ENCODE measurements at regions not wholly inside any gene's neighbourhood (a gene's known extent, or its start where the extent isn't known, plus 50 kb on each side); places are given as distances from the start of the nearest gene placed in this dataset.

DNA sequence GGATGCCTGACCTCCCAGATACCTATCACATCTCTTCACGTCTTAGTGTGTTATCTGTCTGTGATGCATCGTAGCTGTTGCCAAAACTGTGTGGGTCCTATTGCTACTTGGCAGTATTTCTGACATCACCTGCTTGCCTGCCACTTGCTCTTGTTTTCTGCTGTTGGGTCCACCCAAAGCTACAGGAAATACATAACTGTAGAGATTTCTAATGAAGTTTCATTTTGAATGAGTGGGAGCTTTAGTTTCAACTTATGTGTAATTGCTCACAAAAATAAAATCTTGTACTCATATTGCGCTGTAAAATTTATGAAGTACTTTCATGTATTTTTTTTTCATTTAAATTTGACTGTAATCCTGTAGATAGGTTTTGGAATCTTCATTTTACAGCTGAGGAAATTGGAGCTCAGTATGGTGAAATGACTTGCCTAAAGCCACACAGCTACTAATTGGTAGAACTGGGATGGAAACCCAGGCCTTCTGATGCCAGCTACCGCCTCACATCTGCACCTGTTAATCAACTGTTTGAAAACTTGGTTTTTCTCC is 113.6 kb upstream of the MAN1A1 start:
- CTCF ChIA-PET (ENCODE audit: partially characterized antibody) = no interaction called here
- no peak overlapping the region for H3K4me2 ChIP-seq (ENCODE audit: insufficient read depth in 1 of 2, low read depth in 2 of 2, low read length in 2 of 2)
- WGBS, 2 experiments (ENCODE audit: extremely low coverage in 1 of 2, insufficient coverage in 1 of 2, insufficient read length in 1 of 2, insufficient replicate concordance in 2 of 2, low coverage in 1 of 2, low lambda C conversion rate in 2 of 2, missing lambda C conversion rate in 1 of 2) = 90% methylated on average over 4 of the region's 4 CpGs; no CpG with 5 or more reads in 1 of the 2 experiments
- TF ChIP-seq ASH2L (IDR thresholded peaks at IDR 0.05; ENCODE audit: low read length) (no peak), TBP (IDR thresholded peaks at IDR 0.05; ENCODE audit: low read depth, low read length) (no peak)

More for the DNA sequence above, 113.6 kb upstream of the MAN1A1 start:
- DNase-seq (ENCODE audit: low read depth in 1 of 2, low spot score in 2 of 2) (no peak), FAIRE-seq (no peak)
- Histone ChIP-seq H3K27ac (ENCODE audit: low read depth, low read length) (no peak overlapping the region), H3K4ac (replicated peaks; ENCODE audit: insufficient read length, low read depth, low read length) (no peak overlapping the region), H3K23ac (ENCODE audit: insufficient read length) (no peak overlapping the region), H4K5ac (ENCODE audit: insufficient read length, low read depth, low read length) (no peak overlapping the region), H3K4me3 (ENCODE audit: extremely low read depth in 1 of 4, insufficient read depth in 2 of 4, low read depth in 3 of 4, low read length in 4 of 4) (no peak overlapping the region), H3K36me3 (ENCODE audit: control insufficient read depth in 2 of 4, insufficient read depth in 4 of 4, low read length in 3 of 4) (no peaks in the 10 kb centered on the region), H2AK5ac (ENCODE audit: low read depth, low read length) (no peak overlapping the region), H2AFZ (ENCODE audit: low read length) (no peak overlapping the region), H2BK15ac (ENCODE audit: low read length) (no peak overlapping the region), H2BK5ac (ENCODE audit: low read depth, low read length) (no peak overlapping the region), H4K8ac (ENCODE audit: extremely low read depth, insufficient read depth, low read length) (no peak overlapping the region), H2BK20ac (ENCODE audit: low read length) (no peak overlapping the region), H3K4me1 (replicated peaks in 1 of 4; ENCODE audit: control insufficient read depth in 3 of 4, insufficient read depth in 4 of 4, low read length in 3 of 4) (no peaks in the 10 kb centered on the region), H3K14ac (ENCODE audit: insufficient read length) (no peak overlapping the region), H2BK12ac (ENCODE audit: low read depth, low read length) (no peak overlapping the region), H4K91ac (replicated peaks; ENCODE audit: insufficient read length, low read length) (no peak overlapping the region), H3K9ac (replicated peaks in 1 of 4; ENCODE audit: extremely low read depth in 1 of 4, low read depth in 3 of 4, low read length in 3 of 4) (no peak overlapping the region), H3K56ac (replicated peaks; ENCODE audit: insufficient read length, low read depth, low read length) (no peak overlapping the region), H3K23me2 (ENCODE audit: low read depth, low read length) (no peaks in the 10 kb centered on the region), H3K18ac (ENCODE audit: extremely low read depth, low read length) (no peak overlapping the region), H2BK120ac (replicated peaks; ENCODE audit: low read depth, low read length) (no peak overlapping the region), H3K27me3 (replicated peaks in 1 of 4; ENCODE audit: control insufficient read depth in 3 of 4, extremely low read depth in 1 of 4, insufficient read depth in 3 of 4, low read length in 3 of 4) (no peaks in the 10 kb centered on the region), H3K9me3 (ENCODE audit: insufficient read depth in 2 of 2, low read depth in 1 of 2, low read length in 1 of 2) (0 out of 4 replicates have a peak, but pooled peaks cover 0 to 6% of the 10 kb centered on the region in 2 experiments), H3K79me1 (ENCODE audit: low read depth, low read length) (no peaks in the 10 kb centered on the region), H4K20me1 (replicated peaks in 1 of 2; ENCODE audit: control insufficient read depth in 1 of 2, insufficient read depth in 2 of 2, low read length in 2 of 2) (no peaks in the 10 kb centered on the region), H3K79me2 (ENCODE audit: control insufficient read depth in 1 of 2, insufficient read depth in 2 of 2, low read length in 2 of 2) (no peaks in the 10 kb centered on the region)
- POLR2A ChIA-PET (ENCODE audit: partially characterized antibody) = no interaction called here
